ENCODE measurements at regions not wholly inside any gene's neighbourhood (a gene's known extent, or its start where the extent isn't known, plus 50 kb on each side); places are given as distances from the start of the nearest gene placed in this dataset.
A peak's percentile ranks its signal among the peaks of the same experiment; 100 is the strongest.
"Not testable (repeated sequence)": the region's sequence is repeated elsewhere in the genome, so short reads cannot be mapped to it uniquely, and the experiment has no call there.

DNA sequence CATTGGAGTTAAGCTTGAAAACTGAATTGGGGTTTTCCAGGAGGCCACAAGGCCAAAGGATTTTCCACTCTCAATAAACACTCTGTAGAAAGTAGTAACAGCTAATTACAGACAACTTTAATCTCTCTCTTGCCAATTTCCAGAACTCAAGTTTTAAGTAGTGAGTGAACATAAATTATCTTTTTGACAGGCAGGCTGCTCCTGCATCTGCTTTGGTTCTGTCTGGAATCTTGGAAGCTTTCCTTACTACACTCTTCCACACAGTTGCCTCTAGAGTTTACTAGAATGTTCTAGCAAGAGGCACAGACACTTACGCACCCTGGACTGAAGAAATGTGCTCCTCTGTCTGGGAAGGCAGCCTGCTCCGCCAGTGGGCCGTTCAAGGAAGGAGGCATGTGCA, 90.5 kb upstream of the WAC start:
- DNase-seq (ENCODE audit: low read depth in 2 of 2) = no peak

DNA sequence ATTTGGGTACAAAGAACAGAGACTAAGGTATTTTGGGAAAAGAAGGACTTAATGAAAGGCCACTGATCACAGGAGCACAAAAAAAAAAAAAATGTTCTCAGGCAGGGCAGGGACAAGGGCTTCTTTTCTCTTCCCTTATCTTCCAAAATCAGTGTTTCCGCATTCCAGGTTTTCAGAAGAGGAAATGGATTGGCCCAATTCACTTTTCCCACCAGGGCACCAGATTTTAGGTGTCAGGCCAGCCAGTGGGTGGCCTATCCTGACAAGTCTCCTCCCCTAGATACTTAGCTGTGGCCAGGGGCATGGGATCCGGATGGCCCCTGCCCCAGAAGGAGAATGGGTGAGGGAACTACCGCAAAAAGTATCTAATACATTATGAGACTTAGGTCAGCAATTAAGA, 88.9 kb upstream of the WAC start:
- DNase-seq (ENCODE audit: low read depth in 2 of 2) = peak in 1 of 2 donors; percentile 4

DNA sequence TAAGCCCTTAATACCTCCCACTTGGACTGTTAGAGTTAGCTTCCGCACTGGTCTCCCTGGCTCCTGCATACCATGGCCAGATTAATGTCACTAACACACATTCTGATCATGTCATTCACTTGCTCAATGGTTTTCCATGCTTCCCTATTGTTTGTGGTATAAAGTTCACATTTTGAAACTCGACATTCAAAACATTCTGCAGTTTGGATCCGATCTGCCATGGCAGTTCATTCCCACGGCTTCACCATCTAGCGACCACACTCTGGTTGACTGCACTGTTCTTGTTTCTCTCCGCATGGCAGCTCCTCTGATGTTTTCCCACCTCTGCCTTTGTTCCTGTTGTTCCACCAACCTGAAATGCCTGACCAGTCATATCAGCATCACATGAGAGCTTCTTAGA, 87.4 kb upstream of the WAC start:
- DNase-seq (ENCODE audit: low read depth in 2 of 2) = no peak

DNA sequence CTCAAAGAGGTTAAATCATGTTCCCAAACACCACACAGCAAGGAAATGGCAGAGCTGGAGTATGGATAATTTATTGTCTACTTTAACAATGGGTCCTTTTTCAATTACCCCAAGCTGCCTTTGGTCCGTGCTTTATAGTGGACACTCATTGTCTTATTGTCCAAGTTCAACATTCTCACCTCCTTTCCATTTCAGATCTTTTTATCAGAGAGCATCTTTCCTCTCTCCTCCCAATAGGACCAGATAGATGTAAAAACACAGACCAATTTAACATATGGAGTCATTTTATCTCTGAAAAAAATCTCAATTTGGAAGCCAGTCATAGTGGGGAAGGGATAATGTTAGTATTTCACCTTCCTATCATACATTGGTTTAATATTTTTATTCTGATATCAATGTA, 83.5 kb upstream of the WAC start:
- DNase-seq (ENCODE audit: low read depth in 2 of 2) = no peak

DNA sequence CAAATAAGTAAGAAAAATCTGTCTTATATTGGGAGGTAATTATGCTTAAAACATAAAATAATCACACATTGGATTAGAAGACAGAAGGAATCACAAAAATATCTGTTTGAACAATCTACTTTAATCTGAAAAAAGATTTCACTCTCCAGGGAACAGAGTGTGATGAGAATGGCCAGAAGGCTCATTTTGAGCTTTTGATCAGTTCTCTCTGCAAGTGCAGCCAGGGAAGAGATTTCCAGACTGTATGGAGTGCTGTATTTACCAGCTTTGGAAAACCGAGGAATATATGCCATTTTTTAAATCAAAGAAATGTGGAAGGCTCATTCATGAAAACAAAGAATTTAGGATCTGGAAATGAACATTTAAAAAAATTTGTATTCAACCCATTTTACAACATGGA, 83.0 kb upstream of the WAC start:
- no peak for DNase-seq (ENCODE audit: low read depth in 2 of 2)

DNA sequence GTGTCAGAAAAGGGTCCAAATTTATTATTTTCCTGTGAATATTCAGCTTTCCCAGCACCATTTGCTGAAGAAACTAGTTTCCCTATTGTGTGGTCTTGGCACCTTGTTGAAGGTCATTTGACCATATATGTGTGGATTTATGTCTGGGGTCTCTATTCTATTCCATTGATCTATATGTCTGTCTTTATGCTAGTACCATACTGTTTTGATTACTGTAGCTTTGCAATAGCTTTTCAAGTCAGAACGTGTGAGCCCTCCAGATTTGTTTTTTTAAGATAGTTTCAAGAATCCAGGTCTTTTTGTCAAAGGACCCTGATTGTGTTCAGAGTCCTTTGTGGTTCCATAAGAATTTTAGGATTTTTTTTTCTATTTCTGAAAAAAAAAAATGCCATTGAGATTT, 79.0 kb upstream of the WAC start:
- DNase-seq (ENCODE audit: low read depth in 2 of 2) = no peak

DNA sequence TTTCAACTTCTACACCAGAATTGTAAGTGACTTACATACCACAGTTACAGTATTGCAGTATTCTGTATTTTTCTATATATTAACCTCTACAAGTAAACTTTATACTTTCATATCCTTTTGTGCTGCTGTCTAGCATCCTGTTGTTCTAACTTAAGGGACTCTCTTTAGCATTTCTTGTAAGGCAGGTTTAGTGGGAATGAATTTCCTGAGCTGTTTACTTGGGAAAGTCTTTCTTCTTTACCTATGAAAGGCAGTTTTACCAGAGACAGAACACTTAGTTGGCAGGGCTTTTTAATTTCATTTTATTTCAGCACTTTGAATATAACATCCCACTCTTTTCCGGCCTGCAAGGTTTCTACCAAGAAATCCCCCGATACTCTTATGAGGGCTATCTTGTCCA, 75.8 kb upstream of the WAC start:
- DNase-seq (ENCODE audit: low read depth in 2 of 2) = no peak

DNA sequence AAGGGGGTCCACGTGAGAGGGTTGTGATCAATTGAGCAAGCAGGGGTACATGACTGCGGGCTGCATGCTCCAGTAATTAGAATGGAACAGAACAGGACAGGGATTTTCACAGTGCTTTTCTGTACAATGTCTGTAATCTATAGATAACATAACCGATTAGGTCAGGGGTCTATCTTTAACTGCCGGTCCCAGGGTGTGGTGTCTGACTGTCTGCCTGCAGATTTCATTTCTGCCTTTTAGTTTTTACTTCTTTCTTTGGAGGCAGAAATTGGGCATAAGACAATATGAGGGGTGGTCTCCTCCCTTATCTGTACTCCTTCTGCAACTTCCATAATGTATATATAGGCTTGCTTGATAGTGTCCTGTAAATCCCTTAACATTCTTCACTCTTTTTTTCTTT, 75.0 kb upstream of the WAC start:
- not testable (repeated sequence) for DNase-seq (ENCODE audit: low read depth in 2 of 2)

DNA sequence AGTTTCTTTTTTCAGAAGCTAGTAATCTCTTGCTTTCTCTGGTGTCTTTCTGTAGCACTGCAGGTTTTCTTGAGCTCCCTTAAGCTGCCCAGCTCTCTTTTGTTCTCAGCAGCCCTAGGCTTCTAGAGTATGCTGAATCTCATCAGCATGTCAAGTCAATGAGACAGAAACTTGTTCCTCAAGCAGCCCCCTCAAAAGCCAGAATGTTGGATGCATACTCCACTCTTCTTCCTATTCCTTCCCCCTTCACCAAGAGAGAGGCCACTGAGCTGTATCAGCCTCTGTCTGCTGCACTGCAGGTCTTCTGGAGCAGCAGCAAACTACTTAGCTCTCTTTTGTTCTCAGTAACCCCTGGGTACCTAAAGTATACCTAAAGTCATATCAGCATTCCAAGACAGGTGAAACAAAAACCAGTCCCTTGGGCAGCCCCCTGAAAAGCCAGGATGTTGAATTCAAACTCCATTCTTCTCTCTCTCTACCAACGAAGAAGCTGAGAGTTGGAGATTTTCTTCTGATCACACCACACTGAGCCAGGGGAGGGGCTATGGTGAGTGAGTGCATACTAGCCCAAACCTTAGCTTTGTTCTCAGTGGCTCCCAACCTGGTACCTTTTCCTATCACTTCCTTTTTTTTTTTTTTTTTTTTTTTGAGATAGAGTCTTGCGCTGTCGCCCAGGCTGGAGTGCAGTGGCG, 73.3 kb upstream of the WAC start:
- no peak for DNase-seq (ENCODE audit: low read depth in 2 of 2)

DNA sequence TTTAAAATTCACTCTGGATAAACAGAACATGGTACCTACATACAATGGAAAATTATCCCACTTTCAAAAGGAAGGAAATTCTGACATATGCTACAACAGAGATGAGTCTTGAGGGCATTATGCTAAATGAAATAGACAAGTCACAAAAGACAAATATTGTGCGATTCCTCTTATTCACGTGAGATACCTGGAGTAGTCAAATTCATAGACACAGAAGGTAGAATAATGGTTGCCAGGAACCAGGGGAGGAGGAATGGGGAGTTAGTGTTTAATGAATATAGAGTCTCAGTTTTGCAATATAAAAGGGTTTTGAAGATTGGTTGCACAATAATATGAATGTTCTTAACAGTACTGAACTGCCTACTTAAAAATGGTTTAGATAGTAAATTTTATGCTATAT, 69.8 kb upstream of the WAC start:
- DNase-seq (ENCODE audit: low read depth in 2 of 2) = no peak

DNA sequence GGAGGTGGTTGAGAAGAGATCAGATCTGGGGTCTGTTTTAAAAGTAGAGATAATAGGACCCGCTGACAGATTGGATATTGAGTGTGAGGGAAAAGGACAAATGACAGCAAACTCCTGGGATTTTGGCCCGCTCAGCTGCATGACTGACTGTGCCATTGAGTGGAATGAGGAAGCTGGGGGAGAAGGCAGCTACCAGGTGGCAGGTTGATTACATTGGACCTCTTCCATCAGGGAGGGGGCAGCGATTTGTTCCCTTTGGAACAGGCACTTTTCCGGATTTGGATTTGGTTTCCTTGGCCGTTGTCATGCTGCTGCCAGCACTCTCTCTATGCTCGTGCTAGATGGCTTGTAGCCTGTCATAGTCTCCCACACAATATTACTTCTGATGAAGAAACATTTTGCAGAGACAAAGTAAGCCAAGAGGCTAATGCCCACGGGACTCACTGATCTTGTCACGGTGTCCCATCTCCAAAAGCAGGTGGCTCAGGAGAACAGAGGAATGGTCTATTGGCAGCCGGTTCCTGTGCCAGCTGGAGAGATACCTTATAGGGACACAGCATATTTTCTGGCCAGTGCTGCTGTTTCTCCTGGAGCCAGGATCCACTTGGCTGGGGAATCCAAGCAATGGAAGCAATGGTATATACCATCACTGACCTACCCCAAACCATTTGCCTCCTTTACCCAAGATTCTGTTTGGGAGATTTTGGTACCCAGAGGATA, 69.1 kb upstream of the WAC start:
- peak in 1 of 2 donors; percentile 42 for DNase-seq (ENCODE audit: low read depth in 2 of 2)

DNA sequence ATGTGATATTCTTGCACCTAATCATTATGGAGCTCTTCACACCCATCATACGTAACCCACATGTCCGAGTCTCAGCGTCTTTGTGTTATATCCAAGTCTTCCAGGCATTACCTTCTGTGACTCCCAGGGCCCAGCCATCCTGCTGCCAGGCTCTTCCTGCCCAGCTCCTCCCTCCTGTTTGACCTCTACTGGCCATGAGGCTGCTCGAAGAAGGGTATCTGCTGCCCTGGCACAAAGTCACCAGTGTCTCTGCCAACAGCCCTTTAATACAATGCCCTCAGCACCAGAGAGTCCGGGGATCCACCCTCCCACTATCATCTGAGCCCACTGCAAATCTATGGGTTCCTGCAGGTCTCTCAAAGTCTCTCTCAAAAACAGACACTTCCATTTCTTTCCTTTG, 65.3 kb upstream of the WAC start:
- no peak for DNase-seq (ENCODE audit: low read depth in 2 of 2)

DNA sequence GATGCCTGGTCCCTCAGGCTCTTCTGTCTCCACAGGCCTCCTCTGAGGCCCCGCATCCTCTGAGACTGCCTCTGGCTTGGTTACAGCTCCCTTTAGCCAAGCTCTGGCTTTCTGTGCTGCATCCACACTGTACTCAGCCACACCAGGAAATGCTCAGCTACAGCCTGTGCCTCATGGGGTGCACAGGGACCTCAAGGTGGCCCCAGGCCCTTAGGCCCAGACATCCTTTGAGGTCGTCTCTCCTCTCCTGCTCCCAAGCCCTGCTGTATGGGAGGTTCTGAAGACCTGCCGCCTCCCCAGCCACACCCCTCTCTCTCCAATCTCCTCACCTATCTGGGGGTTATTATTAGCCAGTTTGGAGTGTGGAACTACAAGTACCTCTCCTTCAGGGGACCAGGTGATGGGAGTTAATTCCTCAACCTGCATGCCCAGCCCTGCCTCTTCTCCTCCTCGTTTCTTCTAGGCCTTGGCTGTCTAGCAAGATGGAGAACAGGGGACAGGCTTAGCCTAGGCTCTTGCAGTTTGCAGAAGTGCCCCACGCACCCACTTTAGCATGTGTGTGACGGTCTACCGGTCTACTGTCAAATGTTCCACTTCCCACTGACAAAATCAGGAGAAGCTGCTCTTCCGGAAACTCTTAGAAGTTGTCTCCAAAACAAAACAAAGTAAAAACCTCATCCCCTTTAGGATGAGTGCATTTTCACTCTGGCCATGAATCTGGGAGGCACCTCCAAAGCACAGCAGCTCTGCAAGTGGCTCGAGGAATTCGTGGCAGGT, 64.0 kb upstream of the WAC start:
- no peak for DNase-seq (ENCODE audit: low read depth in 2 of 2)

DNA sequence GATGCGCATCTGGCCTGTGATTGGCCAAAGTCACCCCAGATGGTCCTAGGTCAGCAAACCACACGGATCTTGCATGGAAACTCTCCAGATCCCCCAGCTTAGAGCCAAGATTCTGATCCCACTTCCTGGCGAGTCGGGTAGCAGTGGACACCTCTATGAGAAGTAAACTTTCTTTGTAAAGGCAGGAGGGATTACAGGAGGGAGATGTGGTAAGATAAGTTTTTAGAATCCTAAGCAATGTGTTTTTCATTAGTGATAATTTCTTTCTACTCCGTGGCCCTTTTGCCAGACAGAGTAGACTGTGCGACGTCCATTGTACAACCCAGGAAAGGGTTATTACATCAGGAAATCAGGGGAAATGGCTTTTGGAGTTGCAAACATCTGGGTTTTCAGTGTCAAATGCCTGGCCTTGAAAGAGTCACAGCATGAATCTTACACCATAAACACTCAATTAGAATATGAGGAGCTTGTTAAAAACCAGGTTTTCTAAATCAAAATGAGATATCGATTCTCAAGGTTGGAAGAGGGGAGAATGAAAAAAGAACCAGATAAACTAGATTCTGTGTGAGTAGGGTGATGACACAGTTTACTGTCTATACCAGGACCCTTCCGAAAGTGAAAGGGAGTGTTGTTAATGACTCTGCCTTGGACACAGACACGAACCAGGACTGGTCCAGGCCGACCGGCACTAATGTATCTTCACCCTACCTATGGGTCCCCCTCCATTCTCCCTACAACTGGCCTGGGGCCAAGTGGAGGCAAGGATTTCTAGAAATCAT, 61.9 kb upstream of the WAC start:
- DNase-seq (ENCODE audit: low read depth in 2 of 2) = peak in 1 of 2 donors; percentile 26

DNA sequence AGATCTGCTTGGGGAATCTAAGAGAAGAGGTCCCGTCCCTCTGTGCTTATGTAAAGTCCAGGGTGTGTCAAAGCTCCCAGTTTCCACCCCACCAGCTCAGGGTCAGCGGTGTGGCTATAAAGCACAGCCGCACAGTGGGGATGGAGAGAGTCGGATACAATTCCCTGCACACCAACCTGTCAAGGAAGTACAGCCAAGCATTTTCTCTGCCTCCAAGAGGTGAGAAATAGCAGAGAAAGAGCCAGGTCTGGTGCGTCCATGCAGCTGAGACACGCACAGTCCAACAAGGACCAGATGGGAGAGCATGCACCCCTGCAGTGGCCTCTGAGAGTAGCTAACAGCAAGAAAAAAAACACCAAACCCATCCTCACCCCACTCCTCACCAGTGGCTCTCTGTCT, 61.3 kb upstream of the WAC start:
- no peak for DNase-seq (ENCODE audit: low read depth in 2 of 2)

DNA sequence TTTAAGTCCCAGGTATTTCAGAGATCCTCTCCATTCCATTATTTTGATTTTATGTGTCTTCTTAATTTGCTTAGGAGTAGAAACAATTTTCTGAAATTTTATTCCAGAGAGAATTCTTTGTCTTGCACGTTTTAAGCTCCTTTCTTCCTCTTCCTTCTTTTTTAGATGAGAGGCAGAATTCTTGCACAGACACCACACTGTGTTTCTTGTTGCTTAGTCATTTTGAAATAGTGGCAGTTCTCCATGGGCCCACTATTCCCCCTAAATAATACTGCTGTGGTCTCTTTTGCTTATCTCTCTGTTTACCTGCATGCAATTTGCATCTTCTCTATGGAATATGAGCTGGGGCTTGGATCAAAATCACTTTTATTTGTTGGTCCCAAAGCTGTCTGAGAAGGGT, 54.3 kb upstream of the WAC start:
- DNase-seq (ENCODE audit: low read depth in 2 of 2) = no peak

DNA sequence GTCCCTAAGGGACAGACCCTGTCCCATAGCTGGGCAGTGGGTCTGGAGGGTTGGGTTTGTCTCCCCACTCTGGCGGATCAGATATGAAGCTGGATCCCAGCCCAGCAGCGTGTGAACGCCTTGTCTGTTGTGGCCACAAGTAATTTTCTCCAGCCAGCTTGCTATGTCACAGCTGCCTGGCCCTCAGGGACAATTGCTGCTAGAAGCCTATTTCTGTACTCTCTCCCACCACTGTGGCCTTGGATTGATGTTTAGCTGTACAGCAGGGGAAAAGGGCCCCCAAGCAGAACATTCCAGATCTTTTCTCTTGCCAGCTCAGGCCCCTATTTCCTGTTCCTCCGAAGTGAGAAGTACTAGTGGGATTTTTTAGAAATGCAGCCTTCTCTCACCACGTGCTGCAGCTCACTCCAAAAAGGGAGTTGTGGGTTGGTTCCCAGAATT, 53.5 kb upstream of the WAC start:
- no peak for DNase-seq (ENCODE audit: low read depth in 2 of 2)

DNA sequence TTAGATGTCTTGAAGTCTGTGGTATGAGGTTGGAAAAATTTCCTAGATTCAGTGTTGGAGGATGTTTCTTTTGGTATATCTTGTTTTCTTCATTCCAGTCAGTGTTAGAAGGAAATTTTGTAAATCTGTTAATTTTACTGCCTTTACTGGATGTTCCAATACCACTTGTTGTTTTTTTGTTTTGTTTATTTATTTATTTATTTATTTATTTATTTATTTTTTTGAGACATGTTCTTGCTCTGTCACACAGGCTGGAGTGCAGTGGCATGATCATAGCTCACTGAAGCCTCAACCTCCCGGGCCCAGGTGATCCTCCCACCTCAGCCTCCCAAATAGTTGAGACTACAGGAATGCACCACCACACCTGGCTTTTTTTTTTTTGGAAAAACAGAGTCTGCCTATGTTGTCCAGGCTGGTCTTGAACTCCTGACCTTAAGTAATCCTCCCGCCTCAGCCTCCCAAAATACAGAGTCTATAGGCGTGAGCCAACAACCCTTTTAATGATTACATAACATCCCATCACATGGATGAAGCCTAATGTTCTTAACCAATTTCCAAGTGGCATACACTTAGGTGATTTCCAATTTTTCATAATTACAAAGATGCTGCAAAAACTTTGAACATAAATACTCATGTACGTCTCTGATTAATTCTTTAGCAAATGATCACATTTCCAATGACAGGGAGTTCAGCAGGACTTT, 52.8 kb upstream of the WAC start:
- no peak for DNase-seq (ENCODE audit: low read depth in 2 of 2)

DNA sequence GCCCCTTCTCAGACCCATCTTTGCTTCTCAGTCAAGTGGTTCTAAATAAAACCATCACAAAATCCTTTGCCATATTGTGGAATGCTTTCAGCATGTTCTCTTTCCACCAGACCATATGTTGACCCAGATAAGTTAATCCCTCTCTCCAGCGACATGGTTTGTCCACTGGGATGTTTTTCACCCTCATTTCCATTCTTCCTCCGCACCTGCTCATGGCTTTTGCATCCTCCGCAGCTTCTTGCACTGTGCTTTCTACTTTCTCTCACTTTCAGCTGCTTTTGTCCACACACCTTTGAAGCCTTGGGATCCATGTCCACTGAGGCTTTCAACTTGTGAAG, 52.3 kb upstream of the WAC start:
- no peak for DNase-seq (ENCODE audit: low read depth in 2 of 2)

DNA sequence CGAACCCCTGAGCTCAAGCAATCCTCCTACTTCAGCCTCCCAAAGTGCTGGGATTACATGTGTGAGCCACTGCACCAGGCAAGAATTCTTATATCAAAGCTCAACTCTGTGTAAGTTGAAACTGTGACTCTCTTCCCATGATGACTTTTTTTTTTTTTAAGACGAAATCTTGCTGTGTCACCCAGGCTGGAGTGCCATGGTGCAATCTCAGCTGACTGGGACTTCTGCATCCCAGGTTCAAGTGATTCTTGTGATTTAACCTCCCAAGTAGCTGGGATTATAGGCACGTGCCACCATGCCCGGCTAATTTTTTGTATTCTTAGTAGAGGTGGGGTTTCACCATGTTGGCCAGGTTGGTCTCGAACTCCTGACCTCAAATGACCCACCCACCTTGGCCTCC, 51.6 kb upstream of the WAC start:
- not testable (repeated sequence) for DNase-seq (ENCODE audit: low read depth in 2 of 2)

DNA sequence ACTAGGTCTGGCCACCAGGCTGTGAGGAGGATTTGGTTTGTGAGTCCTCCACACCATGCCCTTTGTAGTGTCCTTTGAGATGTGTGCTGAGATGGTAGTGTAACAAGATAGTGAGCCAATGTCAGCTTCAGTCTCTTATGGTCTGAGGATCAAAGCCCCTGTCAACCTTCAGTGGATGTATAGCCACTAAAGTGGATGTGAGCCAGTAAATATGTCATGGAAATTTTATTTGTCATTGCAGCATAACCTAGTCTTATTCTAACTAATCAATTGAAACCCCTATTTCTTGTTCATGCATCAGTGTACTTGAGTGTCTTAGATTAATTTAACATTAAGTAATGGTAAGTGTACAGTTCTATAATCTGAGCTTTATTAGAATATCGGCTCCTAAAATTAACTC, 51.0 kb upstream of the WAC start:
- no peak for DNase-seq (ENCODE audit: low read depth in 2 of 2)
